K562 (cell line): ENCODE measurements at regions not wholly inside any gene's neighbourhood (a gene's known extent, or its start where the extent isn't known, plus 50 kb on each side); places are given as distances from the start of the nearest gene placed in this dataset.
A peak's percentile ranks its signal among the peaks of the same experiment; 100 is the strongest.

Source experiments
- CREBBP ChIP-seq: IDR thresholded peaks from one replicate; pipeline ENCODE4 v1.6.1; 2012; ENCODE audit warnings: low read depth, mild to moderate bottlenecking, control low read depth, inconsistent platforms, low read length
- FOXJ2 ChIP-seq: fragments of 200-800 bp; sonication (Bioruptor generic); IDR thresholded peaks from 2 replicates; pipeline ENCODE4 v1.6.1; 2016; ENCODE audit warnings: missing genetic modification characterization, missing compliant biosample characterization
- NFRKB ChIP-seq: fragments of 450-650 bp; IDR thresholded peaks from 2 replicates; pipeline ENCODE4 v1.6.1; 2016; ENCODE audit warnings: low read depth
- ZKSCAN1 ChIP-seq: fragments of 150-350 bp; IDR thresholded peaks from 2 replicates; pipeline ENCODE4 v1.6.1; 2016; ENCODE audit warnings: low read depth, low read length
- ZNF23 ChIP-seq: fragments of 250-450 bp; sonication (Bioruptor Pico); IDR thresholded peaks from 2 replicates; pipeline ENCODE4 v1.4.0; 2020; ENCODE audit warnings: mild to moderate bottlenecking
- ZNF316 ChIP-seq: fragments of 450-650 bp; IDR thresholded peaks from 2 replicates; pipeline ENCODE4 v1.6.1; 2016
- TF ChIP-seq, protein P1 (sequence below), 2 experiments: fragments of 450-650 bp; IDR thresholded peaks; 2 replicates each; pipeline ENCODE4 v1.6.1; 2016; ENCODE audit warnings: mild to moderate bottlenecking in 2 of 2, borderline replicate concordance in 1 of 2, low read depth in 1 of 2, moderate library complexity in 1 of 2
- TF ChIP-seq, protein P2 (sequence below): fragments of 250-450 bp; sonication (Bioruptor Pico); IDR thresholded peaks from 2 replicates; pipeline ENCODE4 v1.4.0; 2020; ENCODE audit warnings: borderline replicate concordance
- TF ChIP-seq, protein P3 (sequence below): sonication (generic); formaldehyde crosslinking; IDR thresholded peaks from 2 replicates; pipeline ENCODE4 v1.8.0; 2023; ENCODE audit warnings: mild to moderate bottlenecking, missing genetic modification reagents
- TF ChIP-seq, protein P4 (sequence below): fragments of 250-450 bp; sonication (Bioruptor Pico); IDR thresholded peaks from 2 replicates; pipeline ENCODE4 v1.5.0; 2020; ENCODE audit warnings: mild to moderate bottlenecking, borderline replicate concordance

DNA sequence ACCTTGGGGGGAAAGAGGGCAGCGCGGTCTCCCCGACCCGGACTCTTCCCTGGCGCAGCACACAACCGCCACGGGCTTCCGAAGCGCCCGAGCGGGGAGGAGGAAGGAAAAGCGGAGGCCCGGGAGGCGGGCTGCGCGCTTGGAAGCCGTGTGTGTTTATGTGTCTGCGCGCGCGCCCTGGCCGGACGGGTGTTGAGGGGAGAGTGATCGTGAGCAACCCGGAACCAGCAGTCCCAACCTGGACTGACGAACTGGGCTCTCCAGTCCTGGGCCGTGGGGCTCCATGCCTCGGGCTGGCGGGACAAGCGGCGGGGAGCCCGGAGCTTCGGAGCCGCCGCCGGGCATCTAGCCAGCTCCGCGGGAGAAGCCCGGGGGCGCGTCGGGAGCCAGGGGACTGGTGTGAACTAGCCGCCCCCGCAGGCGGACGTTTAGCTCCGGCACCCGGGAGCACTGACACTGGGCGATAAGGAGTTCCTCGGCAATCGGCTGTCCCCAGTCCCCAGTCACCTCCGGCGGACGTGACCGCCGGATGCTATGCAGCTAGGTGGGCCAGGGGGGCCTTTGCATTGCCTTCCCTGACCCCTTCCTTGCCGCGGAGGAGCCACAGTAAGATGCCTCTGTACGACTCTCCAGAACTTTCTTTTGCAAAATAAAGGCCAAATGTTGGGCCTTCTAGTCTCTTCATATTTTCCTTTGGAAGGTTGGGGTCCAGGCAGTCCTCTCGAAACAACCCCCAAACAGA is 74.8 kb upstream of the BCOR start (continued):
- TF ChIP-seq, protein P1, sequence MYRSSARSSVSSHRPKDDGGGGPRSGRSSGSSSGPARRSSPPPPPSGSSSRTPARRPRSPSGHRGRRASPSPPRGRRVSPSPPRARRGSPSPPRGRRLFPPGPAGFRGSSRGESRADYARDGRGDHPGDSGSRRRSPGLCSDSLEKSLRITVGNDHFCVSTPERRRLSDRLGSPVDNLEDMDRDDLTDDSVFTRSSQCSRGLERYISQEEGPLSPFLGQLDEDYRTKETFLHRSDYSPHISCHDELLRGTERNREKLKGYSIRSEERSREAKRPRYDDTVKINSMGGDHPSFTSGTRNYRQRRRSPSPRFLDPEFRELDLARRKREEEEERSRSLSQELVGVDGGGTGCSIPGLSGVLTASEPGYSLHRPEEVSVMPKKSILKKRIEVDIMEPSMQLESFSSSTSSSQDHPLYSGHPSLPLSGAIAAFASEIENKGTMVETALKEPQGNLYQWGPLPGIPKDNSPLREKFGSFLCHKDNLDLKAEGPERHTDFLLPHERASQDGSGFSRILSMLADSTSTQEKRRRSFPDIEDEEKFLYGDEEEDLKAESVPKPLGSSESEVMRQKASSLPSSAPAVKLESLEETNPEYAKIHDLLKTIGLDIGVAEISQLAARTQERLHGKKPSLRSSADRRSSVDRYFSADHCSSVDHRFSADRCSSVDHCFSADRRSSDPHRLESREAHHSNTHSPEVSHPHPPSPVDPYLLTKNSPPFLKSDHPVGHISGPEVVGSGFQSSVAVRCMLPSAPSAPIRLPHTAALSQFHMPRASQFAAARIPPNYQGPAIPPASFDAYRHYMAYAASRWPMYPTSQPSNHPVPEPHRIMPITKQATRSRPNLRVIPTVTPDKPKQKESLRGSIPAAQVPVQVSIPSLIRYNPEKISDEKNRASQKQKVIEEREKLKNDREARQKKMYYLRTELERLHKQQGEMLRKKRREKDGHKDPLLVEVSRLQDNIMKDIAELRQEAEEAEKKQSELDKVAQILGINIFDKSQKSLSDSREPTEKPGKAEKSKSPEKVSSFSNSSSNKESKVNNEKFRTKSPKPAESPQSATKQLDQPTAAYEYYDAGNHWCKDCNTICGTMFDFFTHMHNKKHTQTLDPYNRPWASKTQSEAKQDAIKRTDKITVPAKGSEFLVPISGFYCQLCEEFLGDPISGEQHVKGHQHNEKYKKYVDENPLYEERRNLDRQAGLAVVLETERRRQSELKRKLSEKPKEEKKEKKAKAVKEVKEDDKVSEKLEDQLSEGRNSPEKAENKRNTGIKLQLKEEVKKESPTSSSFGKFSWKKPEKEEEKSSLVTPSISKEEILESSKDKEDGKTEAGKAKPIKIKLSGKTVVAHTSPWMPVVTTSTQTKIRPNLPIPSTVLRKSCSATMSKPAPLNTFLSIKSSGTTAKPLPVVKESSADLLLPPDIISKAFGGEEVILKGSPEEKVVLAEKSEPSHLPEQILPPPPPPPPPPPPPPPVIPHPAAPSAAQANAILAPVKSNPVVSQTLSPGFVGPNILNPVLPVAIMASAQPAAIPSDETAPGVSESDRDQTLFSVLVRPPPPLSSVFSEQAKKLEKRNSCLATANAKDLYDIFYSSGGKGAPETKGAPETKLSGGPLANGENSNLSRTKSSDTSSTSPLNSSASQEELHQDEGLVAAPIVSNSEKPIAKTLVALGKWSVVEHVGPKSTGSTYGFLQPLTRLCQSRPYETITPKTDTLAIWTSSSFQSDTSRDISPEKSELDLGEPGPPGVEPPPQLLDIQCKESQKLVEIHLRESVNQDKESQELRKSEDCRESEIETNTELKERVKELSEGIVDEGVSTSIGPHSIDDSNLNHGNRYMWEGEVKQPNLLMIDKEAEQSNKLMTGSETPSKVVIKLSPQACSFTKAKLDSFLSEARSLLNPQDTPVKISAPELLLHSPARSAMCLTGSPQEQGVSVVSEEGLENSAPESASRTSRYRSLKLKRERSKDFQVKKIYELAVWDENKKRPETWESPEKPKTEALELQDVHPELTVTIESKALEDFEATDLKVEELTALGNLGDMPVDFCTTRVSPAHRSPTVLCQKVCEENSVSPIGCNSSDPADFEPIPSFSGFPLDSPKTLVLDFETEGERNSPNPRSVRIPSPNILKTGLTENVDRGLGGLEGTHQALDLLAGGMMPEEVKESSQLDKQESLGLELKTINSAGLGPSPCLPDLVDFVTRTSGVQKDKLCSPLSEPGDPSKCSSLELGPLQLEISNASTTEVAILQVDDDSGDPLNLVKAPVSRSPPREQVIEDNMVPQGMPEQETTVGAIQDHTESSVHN (IDR thresholded peaks at IDR 0.05; ENCODE audit: borderline replicate concordance in 1 of 2, low read depth in 1 of 2): no peak
- TF ChIP-seq NFRKB (peak; percentile 54), ZNF23 (CRISPR knock-in tag) (no peak), CREBBP (no peak), ZKSCAN1 (no peak), FOXJ2 (tag) (no peak), ZNF316 (no peak)
- TF ChIP-seq, protein P2, sequence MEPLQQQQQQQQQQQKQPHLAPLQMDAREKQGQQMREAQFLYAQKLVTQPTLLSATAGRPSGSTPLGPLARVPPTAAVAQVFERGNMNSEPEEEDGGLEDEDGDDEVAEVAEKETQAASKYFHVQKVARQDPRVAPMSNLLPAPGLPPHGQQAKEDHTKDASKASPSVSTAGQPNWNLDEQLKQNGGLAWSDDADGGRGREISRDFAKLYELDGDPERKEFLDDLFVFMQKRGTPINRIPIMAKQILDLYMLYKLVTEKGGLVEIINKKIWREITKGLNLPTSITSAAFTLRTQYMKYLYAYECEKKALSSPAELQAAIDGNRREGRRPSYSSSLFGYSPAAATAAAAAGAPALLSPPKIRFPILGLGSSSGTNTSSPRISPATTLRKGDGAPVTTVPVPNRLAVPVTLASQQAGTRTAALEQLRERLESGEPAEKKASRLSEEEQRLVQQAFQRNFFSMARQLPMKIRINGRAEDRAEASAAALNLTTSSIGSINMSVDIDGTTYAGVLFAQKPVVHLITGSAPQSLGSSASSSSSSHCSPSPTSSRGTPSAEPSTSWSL: no peak
- TF ChIP-seq, protein P3, sequence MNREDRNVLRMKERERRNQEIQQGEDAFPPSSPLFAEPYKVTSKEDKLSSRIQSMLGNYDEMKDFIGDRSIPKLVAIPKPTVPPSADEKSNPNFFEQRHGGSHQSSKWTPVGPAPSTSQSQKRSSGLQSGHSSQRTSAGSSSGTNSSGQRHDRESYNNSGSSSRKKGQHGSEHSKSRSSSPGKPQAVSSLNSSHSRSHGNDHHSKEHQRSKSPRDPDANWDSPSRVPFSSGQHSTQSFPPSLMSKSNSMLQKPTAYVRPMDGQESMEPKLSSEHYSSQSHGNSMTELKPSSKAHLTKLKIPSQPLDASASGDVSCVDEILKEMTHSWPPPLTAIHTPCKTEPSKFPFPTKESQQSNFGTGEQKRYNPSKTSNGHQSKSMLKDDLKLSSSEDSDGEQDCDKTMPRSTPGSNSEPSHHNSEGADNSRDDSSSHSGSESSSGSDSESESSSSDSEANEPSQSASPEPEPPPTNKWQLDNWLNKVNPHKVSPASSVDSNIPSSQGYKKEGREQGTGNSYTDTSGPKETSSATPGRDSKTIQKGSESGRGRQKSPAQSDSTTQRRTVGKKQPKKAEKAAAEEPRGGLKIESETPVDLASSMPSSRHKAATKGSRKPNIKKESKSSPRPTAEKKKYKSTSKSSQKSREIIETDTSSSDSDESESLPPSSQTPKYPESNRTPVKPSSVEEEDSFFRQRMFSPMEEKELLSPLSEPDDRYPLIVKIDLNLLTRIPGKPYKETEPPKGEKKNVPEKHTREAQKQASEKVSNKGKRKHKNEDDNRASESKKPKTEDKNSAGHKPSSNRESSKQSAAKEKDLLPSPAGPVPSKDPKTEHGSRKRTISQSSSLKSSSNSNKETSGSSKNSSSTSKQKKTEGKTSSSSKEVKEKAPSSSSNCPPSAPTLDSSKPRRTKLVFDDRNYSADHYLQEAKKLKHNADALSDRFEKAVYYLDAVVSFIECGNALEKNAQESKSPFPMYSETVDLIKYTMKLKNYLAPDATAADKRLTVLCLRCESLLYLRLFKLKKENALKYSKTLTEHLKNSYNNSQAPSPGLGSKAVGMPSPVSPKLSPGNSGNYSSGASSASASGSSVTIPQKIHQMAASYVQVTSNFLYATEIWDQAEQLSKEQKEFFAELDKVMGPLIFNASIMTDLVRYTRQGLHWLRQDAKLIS (CRISPR knock-in tag): peak; percentile 64
- TF ChIP-seq, protein P4, sequence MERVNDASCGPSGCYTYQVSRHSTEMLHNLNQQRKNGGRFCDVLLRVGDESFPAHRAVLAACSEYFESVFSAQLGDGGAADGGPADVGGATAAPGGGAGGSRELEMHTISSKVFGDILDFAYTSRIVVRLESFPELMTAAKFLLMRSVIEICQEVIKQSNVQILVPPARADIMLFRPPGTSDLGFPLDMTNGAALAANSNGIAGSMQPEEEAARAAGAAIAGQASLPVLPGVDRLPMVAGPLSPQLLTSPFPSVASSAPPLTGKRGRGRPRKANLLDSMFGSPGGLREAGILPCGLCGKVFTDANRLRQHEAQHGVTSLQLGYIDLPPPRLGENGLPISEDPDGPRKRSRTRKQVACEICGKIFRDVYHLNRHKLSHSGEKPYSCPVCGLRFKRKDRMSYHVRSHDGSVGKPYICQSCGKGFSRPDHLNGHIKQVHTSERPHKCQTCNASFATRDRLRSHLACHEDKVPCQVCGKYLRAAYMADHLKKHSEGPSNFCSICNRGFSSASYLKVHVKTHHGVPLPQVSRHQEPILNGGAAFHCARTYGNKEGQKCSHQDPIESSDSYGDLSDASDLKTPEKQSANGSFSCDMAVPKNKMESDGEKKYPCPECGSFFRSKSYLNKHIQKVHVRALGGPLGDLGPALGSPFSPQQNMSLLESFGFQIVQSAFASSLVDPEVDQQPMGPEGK: no peak
